Keratinocyte (primary cell): ENCODE measurements at regions not wholly inside any gene's neighbourhood (a gene's known extent, or its start where the extent isn't known, plus 50 kb on each side); places are given as distances from the start of the nearest gene placed in this dataset.

ENCODE experiments used
- DNase-seq: peaks from one replicate; pipeline ENCODE4 v3.0.0-alpha.2; 2011; ENCODE audit warnings: low read depth, missing footprints, low spot score
- FAIRE-seq: peaks from 2 replicates; lab custom pipeline; 2011; peaks lifted over from hg19 to GRCh38; lab: Jason Lieb, UNC
- H2AFZ ChIP-seq: 2 replicates; pipeline ENCODE4 v1.6.0; 2012; ENCODE audit warnings: low read length, control low read depth, inconsistent platforms; ENCODE audit not compliant: control insufficient read depth
- H3K27ac ChIP-seq: 2 replicates; pipeline ENCODE4 v1.5.1; 2011; ENCODE audit warnings: low read length; ENCODE audit not compliant: control insufficient read depth, insufficient read depth
- H3K27me3 ChIP-seq: 3 replicates; pipeline ENCODE4 v1.6.0; 2011; ENCODE audit warnings: low read length; ENCODE audit not compliant: control insufficient read depth, insufficient read depth; ENCODE audit errors: extremely low read depth
- H3K36me3 ChIP-seq, 2 experiments: 2 replicates in 1 of 2; 3 replicates in 1 of 2; pipeline ENCODE4 v1.5.1; 2011; ENCODE audit warnings: low read length in 2 of 2, mild to moderate bottlenecking in 1 of 2; ENCODE audit not compliant: control insufficient read depth in 2 of 2, insufficient read depth in 2 of 2; ENCODE audit errors: extremely low read depth in 1 of 2
- H3K4me1 ChIP-seq: 3 replicates; pipeline ENCODE4 v1.5.1; 2011; ENCODE audit warnings: low read length; ENCODE audit not compliant: control insufficient read depth, insufficient read depth; ENCODE audit errors: extremely low read depth
- H3K4me2 ChIP-seq: 3 replicates; pipeline ENCODE4 v1.6.0; 2011; ENCODE audit warnings: low read depth, low read length; ENCODE audit not compliant: control insufficient read depth, insufficient read depth; ENCODE audit errors: extremely low read depth
- H3K4me3 ChIP-seq, 3 experiments: fragments of 200-600 bp in 1 of 3; sonication (generic) in 1 of 3; 2 replicates in 2 of 3; 3 replicates in 1 of 3; pipeline ENCODE4 v1.5.1; 2011 to 2016; ENCODE audit warnings: low read length in 3 of 3, mild to moderate bottlenecking in 3 of 3, control low read depth in 2 of 3, inconsistent platforms in 1 of 3, low read depth in 1 of 3, mixed read lengths in 1 of 3, mixed run types in 1 of 3, moderate library complexity in 1 of 3; ENCODE audit not compliant: control insufficient read depth in 2 of 3, insufficient read depth in 2 of 3; ENCODE audit errors: extremely low read depth in 1 of 3
- H3K79me2 ChIP-seq: 2 replicates; pipeline ENCODE4 v1.6.0; 2012; ENCODE audit warnings: low read length; ENCODE audit not compliant: control insufficient read depth, insufficient read depth
- H3K9ac ChIP-seq: 3 replicates; pipeline ENCODE4 v1.6.0; 2011; ENCODE audit warnings: low read length; ENCODE audit not compliant: control insufficient read depth, insufficient read depth; ENCODE audit errors: extremely low read depth
- H3K9me1 ChIP-seq: 3 replicates; pipeline ENCODE4 v1.6.0; 2011; ENCODE audit warnings: low read length; ENCODE audit not compliant: control insufficient read depth, insufficient read depth; ENCODE audit errors: extremely low read depth
- H3K9me3 ChIP-seq: 2 replicates; pipeline ENCODE4 v1.5.1; 2012; ENCODE audit warnings: low read depth, low read length; ENCODE audit not compliant: control insufficient read depth
- H4K20me1 ChIP-seq: 3 replicates; pipeline ENCODE4 v1.6.0; 2011; ENCODE audit warnings: low read length; ENCODE audit not compliant: control insufficient read depth, insufficient read depth; ENCODE audit errors: extremely low read depth
- CTCF ChIP-seq, 3 experiments: IDR thresholded peaks in 1 of 3; conservative IDR thresholded peaks in 1 of 3; optimal IDR thresholded peaks in 1 of 3; 2 replicates in 2 of 3; 3 replicates in 1 of 3; pipeline versions ENCODE3 to v1.5.1; 2011; ENCODE audit warnings: low read length in 3 of 3, mild to moderate bottlenecking in 3 of 3, moderate library complexity in 2 of 3, control low read depth in 1 of 3, inconsistent platforms in 1 of 3; ENCODE audit not compliant: insufficient read depth in 2 of 3; ENCODE audit errors: extremely low read depth in 1 of 3
- EZH2 ChIP-seq: IDR thresholded peaks from one replicate; pipeline ENCODE4 v1.6.1; 2012; ENCODE audit warnings: inconsistent platforms, mild to moderate bottlenecking, low read length, moderate library complexity
- dilution Hi-C: fragments of 300-500 bp; cut with MboI; formaldehyde crosslinking; loops from one replicate; pipeline ENCODE4 v1.7.0; 2020; ENCODE audit warnings: low sequenced_read_pairs; ENCODE audit not compliant: extremely low pct_ligation_motif_present

GRCh38 chr2:8153258-8153718 is 528.6 kb upstream of the ID2 start:
- no peaks in the 10 kb centered on the region for H3K27me3 ChIP-seq
- dilution Hi-C loops, result no loop called here
- H3K9me3 ChIP-seq, result no peaks in the 10 kb centered on the region
- no peak overlapping the region for H2AFZ ChIP-seq
- no peaks in the 10 kb centered on the region for H3K36me3 ChIP-seq
- H3K4me2 ChIP-seq, result no peak overlapping the region
- H4K20me1 ChIP-seq, result no peaks in the 10 kb centered on the region
- no peaks in the 10 kb centered on the region for H3K79me2 ChIP-seq
- no peak for TF ChIP-seq CTCF (optimal IDR thresholded peaks at IDR 0.05 in 1 of 3, IDR thresholded peaks at IDR 0.05 in 1 of 3, conservative IDR thresholded peaks at IDR 0.05 in 1 of 3; ENCODE audit: extremely low read depth in 1 of 3, insufficient read depth in 2 of 3, low read length in 3 of 3)
- TF ChIP-seq EZH2, result no peak
- no peaks in the 10 kb centered on the region for H3K9me1 ChIP-seq
- no peak overlapping the region for H3K9ac ChIP-seq
- no peak for DNase-seq
- no peak for FAIRE-seq
- H3K4me3 ChIP-seq, result no peak overlapping the region
- H3K4me1 ChIP-seq, result peaks cover 4% of the 10 kb centered on the region
- H3K27ac ChIP-seq, result no peak overlapping the region

- Histone ChIP-seq H3K9me3 (no peaks in the 10 kb centered on the region), H3K4me3 (no peak overlapping the region), H3K27me3 (no peaks in the 10 kb centered on the region), H2AFZ (no peak overlapping the region), H3K9ac (no peak overlapping the region), H3K9me1 (no peaks in the 10 kb centered on the region), H3K27ac (no peak overlapping the region), H4K20me1 (no peaks in the 10 kb centered on the region), H3K4me1 (no peaks in the 10 kb centered on the region), H3K79me2 (no peaks in the 10 kb centered on the region), H3K36me3 (no peaks in the 10 kb centered on the region), H3K4me2 (no peak overlapping the region)
- DNase-seq, result no peak
- dilution Hi-C loops, result no loop called here
- TF ChIP-seq EZH2 (no peak), CTCF (optimal IDR thresholded peaks at IDR 0.05 in 1 of 3, IDR thresholded peaks at IDR 0.05 in 1 of 3, conservative IDR thresholded peaks at IDR 0.05 in 1 of 3; ENCODE audit: extremely low read depth in 1 of 3, insufficient read depth in 2 of 3, low read length in 3 of 3) (no peak)
- no peak for FAIRE-seq
Observed at GRCh38 chr2:8154270-8154669, 527.6 kb upstream of the ID2 start.
